GM12892 (cell line): ENCODE measurements at regions not wholly inside any gene's neighbourhood (a gene's known extent, or its start where the extent isn't known, plus 50 kb on each side); places are given as distances from the start of the nearest gene placed in this dataset.

Experiments
- POLR2A ChIP-seq: IDR thresholded peaks from 2 replicates; pipeline ENCODE4 v1.6.1; 2011; ENCODE audit warnings: low read depth, low read length, control low read depth
- POLR2AphosphoS5 ChIP-seq: IDR thresholded peaks from 2 replicates; pipeline ENCODE4 v1.6.1; 2011; ENCODE audit warnings: low read depth, low read length, control low read depth
- TAF1 ChIP-seq: IDR thresholded peaks from 2 replicates; pipeline ENCODE4 v1.6.1; 2011; ENCODE audit warnings: low read depth, mild to moderate bottlenecking, control low read depth, low read length, borderline replicate concordance

- TF ChIP-seq POLR2A (no peak), POLR2AphosphoS5 (no peak), TAF1 (no peak)
These were observed 536.8 kb downstream of the NPIPA7 start for GRCh38 chr16:16915771-16916170.
